OCI-LY3 (cell line): ENCODE measurements at regions not wholly inside any gene's neighbourhood (a gene's known extent, or its start where the extent isn't known, plus 50 kb on each side); places are given as distances from the start of the nearest gene placed in this dataset.

Experiments used
- CTCF ChIP-seq: fragments of 200-600, 300-600 bp; sonication (generic); IDR thresholded peaks from 2 replicates; pipeline ENCODE4 v1.5.1; 2014; ENCODE audit warnings: antibody characterized with exemption, low read length, low read depth
- EZH2phosphoT487 ChIP-seq: fragments of 200-600 bp; shearing (Covaris generic); IDR thresholded peaks from 2 replicates; pipeline ENCODE4 v1.6.1; 2018; ENCODE audit warnings: antibody characterized with exemption, mixed run types, low read depth

- TF ChIP-seq CTCF: no peak
- no peak for TF ChIP-seq EZH2phosphoT487
Measured at GRCh38 chr4:81839347-81840042, 367.8 kb upstream of the RASGEF1B start.
